A673 (cell line): ENCODE measurements at regions not wholly inside any gene's neighbourhood (a gene's known extent, or its start where the extent isn't known, plus 50 kb on each side); places are given as distances from the start of the nearest gene placed in this dataset.

ENCODE experiments used
- BruUV-seq: library from RNA; stranded (reverse); fragments of 400-500 nt; replicated peaks from 2 replicates; lab custom pipeline; 2021; lab: Mats Ljungman, UMichigan
- CTCF ChIA-PET: fragments of 300-600 bp; sonication (Branson Sonifier 250); formaldehyde crosslinking; loops from one replicate; lab custom pipeline; 2022; ENCODE audit warnings: antibody characterized with exemption; lab: Charles Lee
- POLR2A ChIA-PET: fragments of 300-600 bp; sonication (Branson Sonifier 250); formaldehyde crosslinking; loops from one replicate; lab custom pipeline; 2022; ENCODE audit warnings: antibody characterized with exemption; ENCODE audit not compliant: low non-redundant PET; lab: Charles Lee
- DNase-seq: peaks from one replicate; pipeline ENCODE4 v3.0.0-alpha.2; 2015; ENCODE audit warnings: low spot score
- H3K27ac ChIP-seq: fragments of 200-600 bp; sonication (generic); 2 replicates; pipeline ENCODE4 v1.5.1; 2016; ENCODE audit warnings: mixed run types, low read depth, mild to moderate bottlenecking, mixed read lengths, antibody characterized with exemption, low read length; ENCODE audit not compliant: poor library complexity, severe bottlenecking
- H3K27me3 ChIP-seq: fragments of 200-600 bp; sonication (generic); replicated peaks from 2 replicates; pipeline ENCODE4 v1.6.1; 2017; ENCODE audit warnings: mixed run types, low read depth, mild to moderate bottlenecking, mixed read lengths, antibody characterized with exemption, low read length; ENCODE audit not compliant: insufficient read depth, poor library complexity
- H3K36me3 ChIP-seq: fragments of 200-600 bp; sonication (generic); 2 replicates; pipeline ENCODE4 v1.6.1; 2016; ENCODE audit warnings: mixed run types, mild to moderate bottlenecking, mixed read lengths, antibody characterized with exemption, low read length; ENCODE audit not compliant: insufficient read depth, poor library complexity, severe bottlenecking
- H3K4me1 ChIP-seq: fragments of 200-600 bp; sonication (generic); 2 replicates; pipeline ENCODE4 v1.6.1; 2017; ENCODE audit warnings: mixed run types, mild to moderate bottlenecking, mixed read lengths, antibody characterized with exemption, low read length; ENCODE audit not compliant: insufficient read depth, poor library complexity, severe bottlenecking
- H3K4me3 ChIP-seq: fragments of 200-600 bp; sonication (generic); 2 replicates; pipeline ENCODE4 v1.5.1; 2016; ENCODE audit warnings: low read depth, mixed run types, mild to moderate bottlenecking, mixed read lengths, low read length; ENCODE audit not compliant: poor library complexity, severe bottlenecking
- H3K9me3 ChIP-seq: fragments of 200-600 bp; sonication (generic); 2 replicates; pipeline ENCODE4 v1.6.1; 2016; ENCODE audit warnings: mixed run types, low read depth, mild to moderate bottlenecking, mixed read lengths, antibody characterized with exemption, low read length; ENCODE audit not compliant: poor library complexity, severe bottlenecking
- EZH2 ChIP-seq: fragments of 200-600 bp; sonication (generic); IDR thresholded peaks from 2 replicates; pipeline ENCODE4 v1.6.1; 2017; ENCODE audit warnings: borderline replicate concordance, low read depth, mild to moderate bottlenecking, mixed read lengths, antibody characterized with exemption, low read length; ENCODE audit not compliant: poor library complexity, severe bottlenecking
- intact Hi-C: fragments of 100-400 bp; cut with micrococcal nuclease; formaldehyde crosslinking; loops from one replicate; pipeline ENCODE4 v1.10.0; 2022; ENCODE audit not compliant: unreplicated experiment
- TF ChIP-seq, protein P1 (sequence below): fragments of 300-800, 200-600 bp; sonication (generic); conservative IDR thresholded peaks from 2 replicates; pipeline ENCODE4 v1.5.1; 2017; ENCODE audit warnings: low read depth, mild to moderate bottlenecking, antibody characterized with exemption, low read length, moderate library complexity, mixed read lengths

DNA sequence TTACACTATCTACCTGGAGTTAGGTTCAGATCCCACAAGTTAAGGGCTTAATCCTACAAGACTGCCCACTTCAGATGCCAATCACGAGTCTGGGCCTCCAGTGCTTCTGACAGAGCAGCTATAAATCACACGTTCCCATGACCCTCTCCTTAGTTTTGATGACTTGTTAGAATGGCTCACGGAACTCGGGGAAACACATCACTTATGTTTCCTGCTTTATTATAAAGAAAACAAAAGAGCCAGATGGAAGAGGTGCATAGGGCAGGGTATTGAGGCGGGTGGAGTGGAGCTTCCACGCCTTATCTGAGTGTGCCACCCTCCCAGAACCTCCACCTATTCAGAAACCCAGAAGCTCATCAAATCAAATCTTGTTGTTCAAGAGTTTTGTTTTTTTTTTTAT is 170.8 kb downstream of the MOBP start:
- H3K27me3 ChIP-seq, result no peaks in the 10 kb centered on the region
- no peak overlapping the region for H3K4me3 ChIP-seq
- TF ChIP-seq, protein P1, sequence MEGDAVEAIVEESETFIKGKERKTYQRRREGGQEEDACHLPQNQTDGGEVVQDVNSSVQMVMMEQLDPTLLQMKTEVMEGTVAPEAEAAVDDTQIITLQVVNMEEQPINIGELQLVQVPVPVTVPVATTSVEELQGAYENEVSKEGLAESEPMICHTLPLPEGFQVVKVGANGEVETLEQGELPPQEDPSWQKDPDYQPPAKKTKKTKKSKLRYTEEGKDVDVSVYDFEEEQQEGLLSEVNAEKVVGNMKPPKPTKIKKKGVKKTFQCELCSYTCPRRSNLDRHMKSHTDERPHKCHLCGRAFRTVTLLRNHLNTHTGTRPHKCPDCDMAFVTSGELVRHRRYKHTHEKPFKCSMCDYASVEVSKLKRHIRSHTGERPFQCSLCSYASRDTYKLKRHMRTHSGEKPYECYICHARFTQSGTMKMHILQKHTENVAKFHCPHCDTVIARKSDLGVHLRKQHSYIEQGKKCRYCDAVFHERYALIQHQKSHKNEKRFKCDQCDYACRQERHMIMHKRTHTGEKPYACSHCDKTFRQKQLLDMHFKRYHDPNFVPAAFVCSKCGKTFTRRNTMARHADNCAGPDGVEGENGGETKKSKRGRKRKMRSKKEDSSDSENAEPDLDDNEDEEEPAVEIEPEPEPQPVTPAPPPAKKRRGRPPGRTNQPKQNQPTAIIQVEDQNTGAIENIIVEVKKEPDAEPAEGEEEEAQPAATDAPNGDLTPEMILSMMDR, result no peak
- no peak for TF ChIP-seq EZH2
- H3K4me1 ChIP-seq, result peaks cover 10% of the 10 kb centered on the region
- BruUV-seq, result no TSS peak
- ChIA-PET POLR2A (no interaction called here), CTCF (no interaction called here)
- no peak overlapping the region for H3K27ac ChIP-seq
- H3K36me3 ChIP-seq, result no peaks in the 10 kb centered on the region
- no peaks in the 10 kb centered on the region for H3K9me3 ChIP-seq
- no peak for DNase-seq
- intact Hi-C loops, result no loop called here

DNA sequence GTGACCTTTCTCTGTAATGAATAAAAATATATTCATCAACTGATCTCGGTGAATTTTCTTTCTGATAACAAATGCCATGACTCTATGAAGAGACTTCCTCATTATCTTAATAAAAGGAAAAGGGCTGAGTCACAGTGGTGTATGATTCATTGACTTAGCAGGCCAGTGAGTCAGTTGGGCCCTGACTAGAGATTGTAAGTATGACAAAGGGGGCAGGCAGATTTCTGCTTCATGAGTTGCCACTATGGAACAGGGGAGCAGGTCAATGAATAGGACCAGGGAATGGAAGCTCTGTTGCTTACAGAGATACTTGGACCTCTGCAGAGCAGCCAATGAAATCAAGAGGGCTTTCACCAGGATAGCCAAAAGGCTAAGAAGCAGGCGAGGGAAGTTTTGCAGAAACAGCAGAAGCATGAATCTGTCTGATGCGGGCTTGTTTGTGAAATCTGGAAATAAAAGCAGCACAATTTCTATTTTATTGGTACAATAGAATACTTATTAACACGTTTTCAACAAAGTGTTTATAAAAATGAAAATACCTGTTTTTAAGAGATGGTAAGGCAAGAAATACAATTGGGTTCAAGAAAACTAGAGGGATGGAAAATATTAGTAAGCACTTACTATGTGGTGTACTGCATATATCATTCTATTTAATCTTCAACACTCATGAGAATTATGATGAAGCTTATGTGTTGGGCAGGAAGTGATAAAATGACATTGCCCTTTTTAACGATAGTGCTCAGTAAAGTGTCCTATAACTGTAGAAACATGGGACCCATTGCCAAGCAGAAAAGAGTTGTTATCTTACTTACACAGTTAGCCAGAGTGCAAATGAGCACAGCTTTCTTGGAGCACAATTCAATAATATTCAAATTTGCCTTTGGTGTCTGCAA is 169.8 kb upstream of the MYRIP start:
- CTCF ChIA-PET, result no interaction called here
- POLR2A ChIA-PET, result no interaction called here
- TF ChIP-seq EZH2, result no peak
- TF ChIP-seq, protein P1, result no peak
- Histone ChIP-seq H3K4me3 (no peak overlapping the region), H3K27ac (no peak overlapping the region), H3K27me3 (no peaks in the 10 kb centered on the region), H3K9me3 (no peaks in the 10 kb centered on the region), H3K36me3 (no peaks in the 10 kb centered on the region), H3K4me1 (peaks cover 10% of the 10 kb centered on the region)
- peak; percentile 74 for DNase-seq
- BruUV-seq, result no TSS peak
- intact Hi-C loops, result no loop called here

DNA sequence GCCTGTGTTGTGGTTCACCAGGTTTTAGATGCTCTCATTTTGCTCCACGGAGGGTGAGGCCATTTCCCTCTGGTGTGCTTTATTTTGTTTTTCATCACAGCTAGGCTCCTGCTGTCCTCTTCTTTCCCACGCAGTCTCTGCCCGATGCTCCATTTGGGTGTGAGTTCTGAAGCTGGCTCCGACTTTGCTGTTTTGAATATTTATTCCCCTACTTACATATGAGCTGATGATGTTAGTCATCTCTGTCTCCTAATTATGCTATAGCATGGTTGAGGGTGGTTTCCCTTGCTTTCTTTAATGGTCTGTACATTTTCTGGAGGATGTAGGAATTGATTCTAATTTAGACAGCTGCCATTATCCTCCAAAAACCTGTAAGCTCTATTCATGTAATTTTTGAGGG is 168.1 kb upstream of the MYRIP start:
- ChIA-PET POLR2A (no interaction called here), CTCF (no interaction called here)
- no peaks in the 10 kb centered on the region for H3K9me3 ChIP-seq
- no TSS peak for BruUV-seq
- intact Hi-C loops, result no loop called here
- H3K27ac ChIP-seq, result no peak overlapping the region
- H3K27me3 ChIP-seq, result no peaks in the 10 kb centered on the region
- peaks cover 10% of the 10 kb centered on the region for H3K4me1 ChIP-seq
- TF ChIP-seq, protein P1, result no peak
- no peak for TF ChIP-seq EZH2
- no peak overlapping the region for H3K4me3 ChIP-seq
- H3K36me3 ChIP-seq, result no peaks in the 10 kb centered on the region
- DNase-seq, result no peak
